B cell (primary cell): ENCODE measurements at regions not wholly inside any gene's neighbourhood (a gene's known extent, or its start where the extent isn't known, plus 50 kb on each side); places are given as distances from the start of the nearest gene placed in this dataset.
A peak's percentile ranks its signal among the peaks of the same experiment; 100 is the strongest.
"Not testable (repeated sequence)": the region's sequence is repeated elsewhere in the genome, so short reads cannot be mapped to it uniquely, and the experiment has no call there.

ENCODE experiments used
- ATAC-seq: fragments of 200-7000 bp; cut with Tn5 transposase; one replicate; pipeline ENCODE4 v1.10.0; 2021; ENCODE audit warnings: low read depth, mild to moderate bottlenecking, moderate number of reproducible peaks, moderate library complexity
- CTCF ChIA-PET: fragments of 350-600 bp; sonication (Branson Sonifier 250); formaldehyde crosslinking; loops from one replicate; lab custom pipeline; 2021; ENCODE audit warnings: antibody characterized with exemption, inconsistent platforms; lab: Charles Lee
- POLR2A ChIA-PET: fragments of 350-600 bp; sonication (Branson Sonifier 250); formaldehyde crosslinking; loops from one replicate; lab custom pipeline; 2021; ENCODE audit warnings: antibody characterized with exemption; lab: Charles Lee
- DNase-seq: peaks from one replicate; pipeline ENCODE4 v3.0.0; 2013
- H2AFZ ChIP-seq: 2 replicates; pipeline ENCODE4 v1.6.1; 2012; ENCODE audit warnings: mild to moderate bottlenecking, low read depth, low read length; ENCODE audit not compliant: insufficient read depth, poor library complexity, severe bottlenecking
- H3K27ac ChIP-seq, 2 donors: 1 replicate in 1 of 2; 2 replicates in 1 of 2; pipeline ENCODE4 v1.5.1; 2012 to 2013; ENCODE audit warnings: low read length in 2 of 2, mild to moderate bottlenecking in 2 of 2, moderate library complexity in 1 of 2
- H3K27me3 ChIP-seq, 4 experiments: fragments of 200-600 bp in 1 of 4; sonication (generic) in 1 of 4; replicated peaks in 1 of 4; 1 replicate in 2 of 4; 2 replicates in 2 of 4; pipeline versions ENCODE4 v1.6.1 to v1.7.0; 2013 to 2016; ENCODE audit warnings: low read length in 3 of 4, mild to moderate bottlenecking in 2 of 4, mixed read lengths in 1 of 4, moderate library complexity in 1 of 4; ENCODE audit not compliant: insufficient read depth in 4 of 4, control insufficient read depth in 3 of 4; ENCODE audit errors: control extremely low read depth in 1 of 4
- H3K36me3 ChIP-seq, 2 experiments: replicated peaks in 1 of 2; 1 replicate in 1 of 2; 2 replicates in 1 of 2; pipeline versions ENCODE4 v1.6.1 to v1.7.1; 2013; ENCODE audit warnings: low read length in 1 of 2; ENCODE audit not compliant: insufficient read depth in 2 of 2, control insufficient read depth in 1 of 2; ENCODE audit errors: control extremely low read depth in 1 of 2, extremely low read depth in 1 of 2
- H3K4me1 ChIP-seq, 2 donors: fragments of 200-600 bp in 1 of 2; sonication (generic) in 1 of 2; 1 replicate in 1 of 2; 2 replicates in 1 of 2; pipeline versions ENCODE4 v1.5.1 to v1.6.1; 2013 to 2017; ENCODE audit warnings: low read length in 2 of 2; ENCODE audit not compliant: control insufficient read depth in 2 of 2, insufficient read depth in 2 of 2
- H3K4me2 ChIP-seq: replicated peaks from 2 replicates; pipeline ENCODE3; 2012; ENCODE audit warnings: mild to moderate bottlenecking, low read depth, low read length; ENCODE audit not compliant: poor library complexity, severe bottlenecking
- H3K4me3 ChIP-seq, 5 experiments: fragments of 200-600 bp in 1 of 5; sonication (generic) in 1 of 5; 1 replicate in 3 of 5; 2 replicates in 2 of 5; pipeline versions ENCODE4 v1.5.1 to v1.7.0; 2011 to 2016; ENCODE audit warnings: low read length in 4 of 5, mild to moderate bottlenecking in 4 of 5, low read depth in 2 of 5, control low read depth in 1 of 5, moderate library complexity in 1 of 5; ENCODE audit not compliant: insufficient read depth in 1 of 5; ENCODE audit errors: control extremely low read depth in 1 of 5, extremely low read depth in 1 of 5
- H3K79me2 ChIP-seq: fragments of 200-600 bp; sonication (generic); one replicate; pipeline ENCODE4 v1.6.0; 2016; ENCODE audit warnings: low read length; ENCODE audit not compliant: control insufficient read depth, insufficient read depth
- H3K9ac ChIP-seq: fragments of 200-600 bp; sonication (generic); 2 replicates; pipeline ENCODE4 v1.6.1; 2017; ENCODE audit warnings: mild to moderate bottlenecking, low read length, moderate library complexity
- H3K9me3 ChIP-seq, 3 donors: one replicate each; pipeline versions ENCODE4 v1.6.1 to v1.7.1; 2013; ENCODE audit warnings: low read length in 2 of 3; ENCODE audit not compliant: control insufficient read depth in 2 of 3, insufficient read depth in 1 of 3; ENCODE audit errors: control extremely low read depth in 1 of 3
- H4K20me1 ChIP-seq: 2 replicates; pipeline ENCODE4 v1.6.0; 2012; ENCODE audit warnings: mild to moderate bottlenecking, low read length; ENCODE audit not compliant: insufficient read depth, control insufficient read depth, poor library complexity, severe bottlenecking
- H3K27ac Mint-ChIP-seq: one replicate; pipeline ENCODE4 v1.8.0; 2021; ENCODE audit warnings: mixed read lengths
- H3K27me3 Mint-ChIP-seq: one replicate; pipeline ENCODE4 v1.8.0; 2021; ENCODE audit warnings: mixed read lengths
- H3K4me1 Mint-ChIP-seq: one replicate; pipeline ENCODE4 v1.8.0; 2021; ENCODE audit warnings: mixed read lengths
- H3K4me3 Mint-ChIP-seq: one replicate; pipeline ENCODE4 v1.8.0; 2021; ENCODE audit warnings: mixed read lengths
- H3K9me3 Mint-ChIP-seq: one replicate; pipeline ENCODE4 v1.8.0; 2022; ENCODE audit warnings: mixed read lengths; ENCODE audit not compliant: insufficient read depth
- WGBS: methylation state at CpG from one replicate; pipeline ENCODE4 v1.1.5; 2013; ENCODE audit warnings: missing lambda C conversion rate; ENCODE audit not compliant: insufficient coverage; 5-methylcytosine and 5-hydroxymethylcytosine counted together
- intact Hi-C: fragments of 100-400 bp; cut with micrococcal nuclease; formaldehyde crosslinking; loops from one replicate; pipeline ENCODE4 v1.10.0; 2022

- H3K4me3 Mint-ChIP-seq, H3K79me2 ChIP-seq, H3K27ac Mint-ChIP-seq, H3K27me3 ChIP-seq, H3K4me1 ChIP-seq, DNase-seq, CTCF ChIA-PET, H3K9me3 Mint-ChIP-seq, H2AFZ ChIP-seq, H3K27ac ChIP-seq, H3K27me3 Mint-ChIP-seq, H3K4me3 ChIP-seq, H3K4me2 ChIP-seq, H4K20me1 ChIP-seq, H3K4me1 Mint-ChIP-seq, H3K9me3 ChIP-seq, ATAC-seq, H3K9ac ChIP-seq, H3K36me3 ChIP-seq: not testable (repeated sequence)
- intact Hi-C loops, result loop anchor here (10.0 kb wide), 1 partner anchor 62 kb away; no protein-coding TSS in a partner anchor
- 87% methylated on average over 8 of the region's 11 CpGs for WGBS
- POLR2A ChIA-PET, result interaction anchor here (0.6 kb wide), 1 partner anchor 667 kb away, joined by 3 read pairs; no protein-coding TSS in a partner anchor
These were observed 59.5 kb upstream of the APOD start for GRCh38 chr3:195643245-195643644.

- ATAC-seq, H3K4me3 Mint-ChIP-seq, H3K27me3 ChIP-seq, H3K36me3 ChIP-seq, H3K4me2 ChIP-seq, H3K79me2 ChIP-seq, H3K9ac ChIP-seq, CTCF ChIA-PET, H3K27me3 Mint-ChIP-seq, H3K9me3 Mint-ChIP-seq, H3K4me1 Mint-ChIP-seq, H3K27ac ChIP-seq, H3K27ac Mint-ChIP-seq, H2AFZ ChIP-seq, H4K20me1 ChIP-seq, H3K9me3 ChIP-seq, H3K4me1 ChIP-seq, H3K4me3 ChIP-seq, DNase-seq: not testable (repeated sequence)
- POLR2A ChIA-PET, result interaction anchor here (0.6 kb wide), 1 partner anchor 666 kb away, joined by 3 read pairs; no protein-coding TSS in a partner anchor
- intact Hi-C loops, result loop anchor here (10.0 kb wide), 1 partner anchor 62 kb away; no protein-coding TSS in a partner anchor
- 96% methylated on average over 13 of the region's 15 CpGs for WGBS
These were observed 58.6 kb upstream of the APOD start for GRCh38 chr3:195642311-195642710.

- H3K4me1 ChIP-seq, H3K27me3 Mint-ChIP-seq, H3K9ac ChIP-seq, H3K36me3 ChIP-seq, H4K20me1 ChIP-seq, H3K27ac ChIP-seq, DNase-seq, H3K4me3 ChIP-seq, H3K9me3 ChIP-seq, H3K9me3 Mint-ChIP-seq, CTCF ChIA-PET, ATAC-seq, H3K4me2 ChIP-seq, H3K79me2 ChIP-seq, H3K27ac Mint-ChIP-seq, H2AFZ ChIP-seq, H3K27me3 ChIP-seq, H3K4me3 Mint-ChIP-seq, POLR2A ChIA-PET, intact Hi-C loops: not testable (repeated sequence)
- H3K4me1 Mint-ChIP-seq, result peaks cover 13% of the 10 kb centered on the region
- 98% methylated on average over 5 of the region's 10 CpGs for WGBS
These were observed 54.7 kb upstream of the APOD start for GRCh38 chr3:195638456-195638855.

- intact Hi-C loops, H3K9me3 Mint-ChIP-seq, H2AFZ ChIP-seq, H3K27me3 Mint-ChIP-seq, H3K9me3 ChIP-seq, H3K36me3 ChIP-seq, H3K27me3 ChIP-seq, H3K79me2 ChIP-seq, H3K9ac ChIP-seq, H3K4me3 ChIP-seq, ATAC-seq, H3K4me2 ChIP-seq, H3K4me1 ChIP-seq, DNase-seq, POLR2A ChIA-PET, H4K20me1 ChIP-seq, H3K27ac ChIP-seq, CTCF ChIA-PET: not testable (repeated sequence)
- no CpG with 5 or more reads among the region's 15 CpGs for WGBS
- Mint-ChIP-seq H3K27ac (peak overlapping the region; percentile 67), H3K4me1 (peaks cover 13% of the 10 kb centered on the region), H3K4me3 (peak overlapping the region; percentile 56)
These were observed 53.9 kb upstream of the APOD start for GRCh38 chr3:195637473-195638233.
